NCI-H2081 (cell line): ENCODE measurements at regions not wholly inside any gene's neighbourhood (a gene's known extent, or its start where the extent isn't known, plus 50 kb on each side); places are given as distances from the start of the nearest gene placed in this dataset.

Experiments used
- DNase-seq, 2 experiments: peaks; one replicate each; lab custom pipeline; 2025; lab: John Stamatoyannopoulos, UW

DNA sequence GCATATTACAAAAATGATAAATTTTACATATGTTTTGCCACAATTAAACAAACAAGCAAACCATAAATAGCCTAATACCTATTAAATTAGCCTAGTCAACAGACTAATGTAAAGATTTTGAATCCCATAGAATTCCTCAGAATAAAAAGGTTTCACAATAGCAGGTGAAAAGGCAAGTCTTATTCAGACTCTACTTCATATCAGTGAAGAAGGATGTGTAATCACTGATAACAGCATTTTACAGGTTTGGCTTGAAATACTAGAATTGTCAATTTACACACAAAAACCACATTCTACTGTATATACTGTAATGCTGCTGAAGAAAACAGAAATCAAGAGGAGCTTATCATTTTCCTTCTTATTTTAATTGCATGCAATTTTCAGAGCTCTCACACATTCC is 90.8 kb upstream of the SSTR1 start:
- DNase-seq, result no peak

DNA sequence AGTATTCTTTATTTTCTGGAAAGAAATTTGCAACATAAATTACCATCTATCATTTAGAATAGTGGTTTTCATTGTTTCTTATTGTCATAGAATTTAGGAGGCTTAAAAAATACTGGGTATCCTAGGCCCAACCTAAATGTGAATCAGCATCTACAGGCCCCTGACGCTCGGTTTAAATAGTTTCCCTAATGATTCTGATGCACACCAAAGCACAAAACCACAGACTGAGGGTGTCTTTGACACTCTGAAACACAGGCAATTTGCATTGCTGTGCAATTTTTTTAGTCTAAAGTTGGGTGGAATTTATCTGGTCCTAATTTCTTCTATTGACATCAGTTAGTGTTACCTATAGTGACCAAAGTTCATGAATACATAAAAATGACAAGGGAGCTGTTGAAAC is 87.6 kb upstream of the SSTR1 start:
- no peak for DNase-seq

DNA sequence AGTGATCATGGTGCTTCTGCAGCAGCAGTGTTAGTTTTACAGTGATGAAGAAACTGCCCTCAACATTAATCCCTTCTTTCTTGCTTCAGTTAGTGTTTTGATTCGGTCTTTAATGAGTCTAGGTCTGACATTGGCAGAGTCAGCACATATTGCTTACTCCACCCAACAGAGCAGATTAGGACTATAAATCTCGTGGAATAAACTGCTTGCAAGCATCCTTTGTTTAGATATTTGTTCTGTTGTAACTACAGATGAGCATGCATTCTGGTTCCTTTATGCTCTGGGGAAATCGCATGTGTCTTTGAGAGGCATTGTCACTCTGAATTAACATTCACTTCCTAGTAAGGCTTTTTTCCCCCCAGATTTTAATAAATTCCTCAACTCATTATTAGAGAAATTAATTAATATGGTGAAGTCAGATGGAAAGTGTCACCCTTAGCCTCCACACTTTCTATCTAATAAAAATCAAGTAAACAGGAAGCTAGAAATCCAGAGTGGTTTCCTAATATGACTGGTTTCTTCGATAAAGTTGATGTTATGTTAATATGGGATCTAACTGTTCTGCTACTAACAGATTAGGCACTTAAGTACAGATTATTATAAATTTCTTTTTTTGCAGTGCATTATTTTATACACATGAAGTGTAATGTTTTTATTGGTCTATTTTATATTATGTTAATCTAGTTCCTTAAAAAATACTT is 86.2 kb upstream of the SSTR1 start:
- peak in 1 of 2 experiments; percentile 10 for DNase-seq

DNA sequence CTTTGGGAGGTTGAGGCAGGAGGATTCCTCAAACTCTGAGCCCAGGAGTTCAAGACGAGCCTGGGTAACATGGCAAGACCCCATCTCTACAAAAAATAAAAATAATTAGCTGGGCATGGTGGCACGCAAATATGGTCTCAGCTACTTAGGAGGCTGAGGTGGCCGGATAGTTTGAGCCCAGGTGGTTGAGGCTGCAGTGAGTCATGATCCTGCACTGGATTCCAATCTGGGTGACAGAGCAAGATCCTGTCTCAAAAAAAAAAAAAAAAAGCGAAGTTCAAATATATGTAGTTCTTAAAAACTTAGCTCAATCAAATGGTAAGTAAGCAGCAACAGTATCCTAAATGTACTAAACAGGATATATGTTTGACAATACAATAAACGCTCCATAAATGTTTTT is 85.5 kb upstream of the SSTR1 start:
- DNase-seq, result no peak

GRCh38 chr14:38124506-38124905 is 83.2 kb upstream of the SSTR1 start:
- no peak for DNase-seq

GRCh38 chr14:38125481-38126037 is 82.1 kb upstream of the SSTR1 start:
- peak; percentile 88 to 98 for DNase-seq

DNA sequence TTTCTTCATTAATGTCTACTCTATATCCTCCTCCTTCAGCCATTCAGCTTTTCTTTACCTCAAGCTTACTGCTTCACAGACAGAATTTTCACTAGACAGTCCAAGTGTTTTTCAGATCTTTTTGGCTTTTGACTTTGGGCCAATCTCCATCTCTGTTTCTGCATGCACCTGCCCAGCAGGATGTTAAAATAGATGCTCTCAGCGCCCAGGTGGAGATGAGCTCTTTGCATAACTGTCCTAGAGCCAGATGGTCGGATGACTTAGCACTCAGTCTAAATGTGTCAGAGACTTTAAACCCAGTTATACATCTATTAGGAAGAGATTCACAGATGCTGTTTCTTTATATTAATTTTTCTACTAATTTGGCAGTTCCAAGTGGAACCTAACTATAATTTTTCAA is 80.3 kb upstream of the SSTR1 start:
- DNase-seq, result peak in 1 of 2 experiments; percentile 74

GRCh38 chr14:38127784-38128183 is 79.9 kb upstream of the SSTR1 start:
- no peak for DNase-seq

GRCh38 chr14:38128640-38129039 is 79.1 kb upstream of the SSTR1 start:
- no peak for DNase-seq

DNA sequence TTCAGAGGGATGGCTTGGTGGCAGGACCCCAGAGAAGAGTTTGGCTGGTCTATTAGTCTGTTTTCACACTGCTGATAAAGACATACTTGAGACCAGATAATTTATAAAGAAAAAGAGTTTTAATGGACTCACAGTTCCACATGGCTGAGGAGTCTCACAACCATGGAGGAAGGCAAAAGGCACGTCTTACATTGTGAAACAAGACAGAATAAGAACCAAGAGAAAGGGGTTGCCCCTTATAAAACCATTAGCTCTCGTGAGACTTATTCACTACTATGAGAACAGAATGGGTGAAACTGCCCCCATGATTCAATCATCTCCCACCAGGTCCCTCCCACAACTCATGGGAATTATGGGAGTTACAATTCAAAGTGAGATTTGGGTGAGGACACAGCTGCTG is 78.5 kb upstream of the SSTR1 start:
- no peak for DNase-seq

- no peak for DNase-seq
These were observed 78.0 kb upstream of the SSTR1 start for GRCh38 chr14:38129705-38130104.

DNA sequence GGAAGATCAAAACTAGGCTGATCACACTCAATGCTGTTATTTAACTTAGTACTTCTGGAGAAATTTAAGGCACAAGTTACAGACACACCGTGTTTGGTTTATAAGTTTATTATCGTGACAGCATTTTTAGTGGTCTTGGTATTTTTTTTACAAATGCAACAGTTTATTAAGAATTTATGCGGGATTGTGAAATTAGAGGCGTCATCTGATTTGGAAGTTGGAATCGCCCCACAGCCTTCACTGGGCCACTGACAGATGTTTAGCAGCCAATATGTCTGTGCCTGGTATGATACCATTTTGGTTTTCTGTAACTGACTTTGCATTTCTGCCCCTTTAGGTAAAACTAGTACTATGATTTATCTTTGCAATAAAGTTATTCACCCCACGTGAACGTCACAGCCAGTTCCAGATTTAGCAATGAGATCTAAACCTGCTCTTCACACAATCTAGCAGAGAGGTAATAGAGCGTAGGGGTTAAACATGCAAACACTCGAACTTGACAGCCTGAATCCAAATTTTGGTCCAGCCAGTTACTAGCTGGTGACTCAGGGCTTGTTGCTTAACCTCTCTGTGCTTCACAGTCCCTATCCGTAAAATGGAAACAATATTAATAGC is 73.2 kb upstream of the SSTR1 start:
- no peak for DNase-seq

DNA sequence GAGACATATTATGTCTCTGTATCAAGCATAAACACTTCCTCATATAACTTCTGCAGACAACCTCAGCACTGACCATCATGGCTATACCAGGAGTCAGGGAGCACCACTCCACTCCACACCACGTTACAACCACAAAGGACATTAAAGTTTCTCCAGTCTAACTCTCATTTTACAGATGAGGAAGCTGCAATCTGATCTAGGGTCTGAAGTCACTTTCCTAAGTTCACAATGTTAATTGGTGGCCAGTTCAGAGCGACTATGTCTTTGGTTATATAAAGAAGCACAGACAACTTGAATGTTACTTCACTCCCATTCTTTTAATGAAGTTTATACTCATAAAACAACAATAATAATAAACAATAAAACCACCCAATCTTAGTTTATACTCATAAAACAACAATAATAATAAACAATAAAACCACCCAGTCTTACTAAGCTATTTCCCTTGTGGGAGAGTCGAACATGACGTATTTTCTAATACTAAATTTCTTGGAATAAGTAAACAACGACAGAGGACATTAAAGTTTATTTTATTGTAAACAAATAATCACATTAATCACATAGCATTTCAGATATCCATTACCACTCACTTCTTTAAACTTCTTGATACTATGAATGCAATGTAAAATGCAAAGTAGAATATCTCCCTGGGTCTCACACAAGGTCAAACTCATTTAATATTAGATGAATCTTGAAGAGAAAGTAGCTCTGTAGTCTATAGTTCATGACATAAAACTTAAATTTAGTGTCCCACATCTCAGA is 72.4 kb upstream of the SSTR1 start:
- DNase-seq, result no peak

- no peak for DNase-seq
These were observed 70.7 kb upstream of the SSTR1 start for GRCh38 chr14:38137005-38137404.

- no peak for DNase-seq
These were observed 69.1 kb upstream of the SSTR1 start for GRCh38 chr14:38138473-38139138.

GRCh38 chr14:38139926-38140325 is 67.8 kb upstream of the SSTR1 start:
- no peak for DNase-seq

GRCh38 chr14:38143170-38143569 is 64.5 kb upstream of the SSTR1 start:
- DNase-seq, result no peak

DNA sequence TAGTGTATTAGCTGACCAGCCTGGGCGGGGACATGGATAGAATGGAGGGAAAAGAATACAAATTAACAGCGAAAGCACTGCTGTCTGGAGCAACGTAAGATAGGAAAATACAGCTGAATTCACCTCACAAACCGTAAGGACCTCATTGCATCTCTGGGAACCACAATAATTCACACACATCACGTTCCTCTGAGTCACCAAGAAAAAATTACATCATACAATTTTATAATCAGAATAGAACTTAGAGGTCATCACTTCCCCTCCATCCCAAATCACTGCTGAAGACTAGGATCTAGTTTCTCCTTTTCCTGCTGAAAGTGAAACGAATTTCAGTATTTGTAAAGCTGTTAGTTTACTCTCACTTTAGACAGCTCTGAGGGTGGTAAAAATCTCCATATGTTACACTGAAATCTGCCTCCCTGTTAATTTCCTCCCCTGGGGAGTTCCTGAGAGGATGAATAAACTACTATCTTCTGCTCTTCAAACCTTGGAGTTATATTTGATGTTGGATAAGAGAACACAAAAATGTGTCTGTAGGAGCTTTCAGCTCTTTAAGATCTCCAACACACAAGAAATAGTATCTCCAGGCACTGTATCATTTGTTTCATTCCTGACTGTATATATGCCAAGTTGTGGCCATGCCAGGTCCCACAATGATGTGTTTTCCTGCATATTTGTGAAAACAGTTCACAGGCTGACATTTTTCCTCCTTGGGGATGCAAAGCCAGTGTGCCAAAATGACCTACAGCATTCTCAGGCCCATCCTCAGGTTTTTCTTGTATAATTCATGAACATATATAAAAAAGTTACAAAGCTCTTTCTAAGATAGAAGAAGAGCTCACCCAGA is 63.8 kb upstream of the SSTR1 start:
- DNase-seq, result peak in 1 of 2 experiments; percentile 12

GRCh38 chr14:38145142-38145541 is 62.6 kb upstream of the SSTR1 start:
- DNase-seq, result no peak

- no peak for DNase-seq
These were observed 57.6 kb upstream of the SSTR1 start for GRCh38 chr14:38150075-38150474.
